Stomach (tissue), 4 donors: ENCODE measurements at regions not wholly inside any gene's neighbourhood (a gene's known extent, or its start where the extent isn't known, plus 50 kb on each side); places are given as distances from the start of the nearest gene placed in this dataset.

ENCODE experiments used
- CTCF ChIP-seq, 7 experiments: fragments of 450-650 bp in 4 of 7; fragments of 200-600 bp in 3 of 7; sonication (generic) in 3 of 7; IDR thresholded peaks; one replicate each; pipeline ENCODE4 v1.5.1; 2016 to 2019; ENCODE audit warnings: antibody characterized with exemption in 7 of 7, control low read depth in 2 of 7, mild to moderate bottlenecking in 1 of 7
- POLR2A ChIP-seq, 4 donors: fragments of 450-650 bp; IDR thresholded peaks; one replicate each; pipeline ENCODE4 v1.6.1; 2016; ENCODE audit warnings: antibody characterized with exemption in 4 of 4, control low read depth in 2 of 4, mild to moderate bottlenecking in 1 of 4, moderate library complexity in 1 of 4
- POLR2AphosphoS5 ChIP-seq, 3 donors: sonication (generic); formaldehyde crosslinking; IDR thresholded peaks; one replicate each; pipeline ENCODE4 v1.6.1; 2016; ENCODE audit warnings: antibody characterized with exemption in 3 of 3

- TF ChIP-seq POLR2AphosphoS5 (IDR thresholded peaks at IDR 0.05) = no peak
- TF ChIP-seq POLR2A (IDR thresholded peaks at IDR 0.05) = no peak
- no peak for TF ChIP-seq CTCF (IDR thresholded peaks at IDR 0.05)
Observed at GRCh38 chr5:108629779-108630528, 117.7 kb upstream of the FER start.
